HG03558 (cell line): ENCODE measurements at regions not wholly inside any gene's neighbourhood (a gene's known extent, or its start where the extent isn't known, plus 50 kb on each side); places are given as distances from the start of the nearest gene placed in this dataset.
A peak's percentile ranks its signal among the peaks of the same experiment; 100 is the strongest.

Experiments
- ATAC-seq: cut with Tn5 transposase; IDR thresholded peaks from one replicate; pipeline ENCODE4 v1.9.1; 2021; ENCODE audit warnings: moderate number of reproducible peaks; ENCODE audit not compliant: unreplicated experiment; ENCODE audit errors: extremely low read depth

- no peak for ATAC-seq
These were observed 108.5 kb upstream of the KCNK2 start for GRCh38 chr1:214974002-214974401.

GRCh38 chr1:214976665-214977064, 105.9 kb upstream of the KCNK2 start:
- ATAC-seq, result no peak

- ATAC-seq, result no peak
These were observed 105.4 kb upstream of the KCNK2 start for GRCh38 chr1:214977110-214977509.

- no peak for ATAC-seq
These were observed 104.7 kb upstream of the KCNK2 start for GRCh38 chr1:214977700-214978374.

- ATAC-seq, result no peak
These were observed 103.3 kb upstream of the KCNK2 start for GRCh38 chr1:214979191-214979590.

- ATAC-seq, result no peak
These were observed 101.6 kb upstream of the KCNK2 start for GRCh38 chr1:214980921-214981320.

- no peak for ATAC-seq
These were observed 99.2 kb upstream of the KCNK2 start for GRCh38 chr1:214983126-214983869.

GRCh38 chr1:214989341-214989740, 93.2 kb upstream of the KCNK2 start:
- ATAC-seq, result no peak

GRCh38 chr1:214990619-214991018, 91.9 kb upstream of the KCNK2 start:
- no peak for ATAC-seq

GRCh38 chr1:214991691-214992315, 90.7 kb upstream of the KCNK2 start:
- ATAC-seq, result no peak

GRCh38 chr1:214993419-214993818, 89.1 kb upstream of the KCNK2 start:
- ATAC-seq, result no peak

- no peak for ATAC-seq
These were observed 84.9 kb upstream of the KCNK2 start for GRCh38 chr1:214997685-214998084.

GRCh38 chr1:215001419-215002021, 81.0 kb upstream of the KCNK2 start:
- ATAC-seq, result peak; percentile 91

GRCh38 chr1:215002471-215002870, 80.1 kb upstream of the KCNK2 start:
- no peak for ATAC-seq

- no peak for ATAC-seq
These were observed 78.9 kb upstream of the KCNK2 start for GRCh38 chr1:215003686-215004085.

- no peak for ATAC-seq
These were observed 78.3 kb upstream of the KCNK2 start for GRCh38 chr1:215004121-215004827.

GRCh38 chr1:215005078-215005477, 77.5 kb upstream of the KCNK2 start:
- no peak for ATAC-seq

- no peak for ATAC-seq
These were observed 76.7 kb upstream of the KCNK2 start for GRCh38 chr1:215005656-215006345.

GRCh38 chr1:215007880-215008279, 74.7 kb upstream of the KCNK2 start:
- ATAC-seq, result no peak

GRCh38 chr1:215018555-215018954, 64.0 kb upstream of the KCNK2 start:
- no peak for ATAC-seq
